ENCODE measurements at regions not wholly inside any gene's neighbourhood (a gene's known extent, or its start where the extent isn't known, plus 50 kb on each side); places are given as distances from the start of the nearest gene placed in this dataset.

DNA sequence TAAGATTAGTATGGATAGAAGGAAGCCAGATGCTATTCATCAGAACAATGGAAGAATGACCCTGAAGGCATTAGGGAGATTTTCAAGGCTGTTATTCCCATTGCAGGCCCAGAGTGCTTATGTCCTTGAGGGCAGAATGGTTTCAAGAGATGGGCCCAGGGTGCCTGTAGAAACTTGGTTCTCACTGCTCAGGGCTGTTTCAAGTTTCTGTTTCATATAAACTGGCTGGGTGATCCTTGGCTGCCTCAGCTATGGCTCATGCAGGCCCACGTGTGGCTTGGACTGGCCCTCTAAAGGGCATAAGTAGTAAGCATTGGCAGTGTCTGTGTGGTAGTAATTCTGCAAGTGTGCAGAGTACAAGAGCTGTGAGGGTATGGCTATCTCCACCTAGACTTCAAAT lies 540.9 kb upstream of the MAN1A1 start:
- Mint-ChIP-seq H3K27ac (ENCODE audit: unreplicated experiment) (no peak overlapping the region), H3K4me3 (ENCODE audit: unreplicated experiment) (no peak overlapping the region), H3K9me3 (ENCODE audit: unreplicated experiment) (no peaks in the 10 kb centered on the region), H3K36me3 (ENCODE audit: low read depth, unreplicated experiment) (no peaks in the 10 kb centered on the region), H3K4me1 (ENCODE audit: unreplicated experiment) (peaks cover 2% of the 10 kb centered on the region), H3K27me3 (ENCODE audit: unreplicated experiment) (peaks cover 1% of the 10 kb centered on the region)
- no peak for DNase-seq (ENCODE audit: low spot score)
- TF ChIP-seq, protein P1, sequence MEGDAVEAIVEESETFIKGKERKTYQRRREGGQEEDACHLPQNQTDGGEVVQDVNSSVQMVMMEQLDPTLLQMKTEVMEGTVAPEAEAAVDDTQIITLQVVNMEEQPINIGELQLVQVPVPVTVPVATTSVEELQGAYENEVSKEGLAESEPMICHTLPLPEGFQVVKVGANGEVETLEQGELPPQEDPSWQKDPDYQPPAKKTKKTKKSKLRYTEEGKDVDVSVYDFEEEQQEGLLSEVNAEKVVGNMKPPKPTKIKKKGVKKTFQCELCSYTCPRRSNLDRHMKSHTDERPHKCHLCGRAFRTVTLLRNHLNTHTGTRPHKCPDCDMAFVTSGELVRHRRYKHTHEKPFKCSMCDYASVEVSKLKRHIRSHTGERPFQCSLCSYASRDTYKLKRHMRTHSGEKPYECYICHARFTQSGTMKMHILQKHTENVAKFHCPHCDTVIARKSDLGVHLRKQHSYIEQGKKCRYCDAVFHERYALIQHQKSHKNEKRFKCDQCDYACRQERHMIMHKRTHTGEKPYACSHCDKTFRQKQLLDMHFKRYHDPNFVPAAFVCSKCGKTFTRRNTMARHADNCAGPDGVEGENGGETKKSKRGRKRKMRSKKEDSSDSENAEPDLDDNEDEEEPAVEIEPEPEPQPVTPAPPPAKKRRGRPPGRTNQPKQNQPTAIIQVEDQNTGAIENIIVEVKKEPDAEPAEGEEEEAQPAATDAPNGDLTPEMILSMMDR (IDR thresholded peaks at IDR 0.05; ENCODE audit: unreplicated experiment) = no peak

DNA sequence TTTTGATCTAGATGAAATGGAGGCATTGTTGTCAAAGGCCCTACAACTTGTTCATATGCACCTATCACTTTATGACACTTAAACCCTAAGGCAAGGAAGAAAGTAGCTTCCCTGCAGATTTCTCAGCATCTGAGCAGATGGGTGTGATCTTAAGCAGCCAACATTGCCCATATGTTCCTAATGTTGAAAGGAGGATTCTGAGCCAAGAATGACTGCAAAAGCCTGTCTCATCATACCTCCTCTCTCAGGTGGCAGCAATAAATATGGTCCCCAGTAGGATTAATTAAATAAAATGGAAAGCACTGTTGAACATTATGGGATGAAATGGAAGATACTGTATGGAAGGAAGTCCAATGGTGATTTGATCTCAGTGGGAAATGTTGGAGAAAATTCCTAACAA lies 538.1 kb upstream of the MAN1A1 start:
- DNase-seq (ENCODE audit: low spot score) = no peak
- Mint-ChIP-seq H3K9me3 (ENCODE audit: unreplicated experiment) (no peaks in the 10 kb centered on the region), H3K4me1 (ENCODE audit: unreplicated experiment) (no peaks in the 10 kb centered on the region), H3K27ac (ENCODE audit: unreplicated experiment) (no peak overlapping the region), H3K4me3 (ENCODE audit: unreplicated experiment) (no peak overlapping the region), H3K36me3 (ENCODE audit: low read depth, unreplicated experiment) (no peaks in the 10 kb centered on the region), H3K27me3 (ENCODE audit: unreplicated experiment) (no peaks in the 10 kb centered on the region)
- TF ChIP-seq, protein P1 (IDR thresholded peaks at IDR 0.05; ENCODE audit: unreplicated experiment) = no peak

DNA sequence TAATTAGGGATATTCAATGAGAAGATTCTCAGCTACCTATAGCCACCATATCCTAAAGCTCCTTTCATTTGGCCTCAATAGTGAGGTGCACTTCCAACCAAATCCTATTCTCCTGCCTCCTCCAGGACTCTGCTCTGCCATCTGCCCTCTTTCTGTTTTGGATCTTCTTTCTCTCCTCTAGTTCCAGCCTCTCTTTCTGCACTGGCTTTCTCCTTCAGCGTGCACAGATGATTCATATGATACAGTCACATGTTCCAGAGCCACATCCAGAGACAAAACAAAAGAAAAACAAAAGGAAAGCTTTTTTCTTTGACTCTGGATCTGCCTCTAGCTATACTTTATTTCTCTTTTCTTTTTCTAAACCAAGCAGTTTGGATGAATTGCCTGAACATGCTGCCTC lies 531.9 kb upstream of the MAN1A1 start:
- Mint-ChIP-seq H3K27ac (ENCODE audit: unreplicated experiment) (no peak overlapping the region), H3K4me3 (ENCODE audit: unreplicated experiment) (no peak overlapping the region), H3K4me1 (ENCODE audit: unreplicated experiment) (no peaks in the 10 kb centered on the region), H3K36me3 (ENCODE audit: low read depth, unreplicated experiment) (no peaks in the 10 kb centered on the region), H3K27me3 (ENCODE audit: unreplicated experiment) (no peaks in the 10 kb centered on the region), H3K9me3 (ENCODE audit: unreplicated experiment) (no peaks in the 10 kb centered on the region)
- TF ChIP-seq, protein P1 (IDR thresholded peaks at IDR 0.05; ENCODE audit: unreplicated experiment) = no peak
- no peak for DNase-seq (ENCODE audit: low spot score)

DNA sequence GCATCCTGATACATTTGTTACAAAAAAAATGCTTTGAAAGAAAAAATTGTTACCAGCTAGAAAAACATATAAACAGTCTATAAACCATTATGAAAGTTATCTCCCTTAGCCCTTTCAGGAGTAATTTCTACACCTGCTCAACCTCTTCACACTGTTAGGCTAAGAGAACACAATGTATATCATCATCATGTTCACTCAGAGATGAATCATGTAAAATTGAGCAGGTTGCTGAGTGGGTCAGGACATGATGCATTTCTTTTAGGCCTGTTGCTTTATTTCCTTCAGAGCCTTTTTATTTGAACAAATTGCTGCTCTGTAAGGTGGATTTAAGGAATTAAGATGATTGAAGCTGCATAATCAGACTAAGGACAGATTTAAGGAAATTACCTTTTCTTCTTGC lies 531.3 kb upstream of the MAN1A1 start:
- no peak overlapping the region for H3K4me3 Mint-ChIP-seq (ENCODE audit: unreplicated experiment)
- no peaks in the 10 kb centered on the region for H3K36me3 Mint-ChIP-seq (ENCODE audit: low read depth, unreplicated experiment)

DNA sequence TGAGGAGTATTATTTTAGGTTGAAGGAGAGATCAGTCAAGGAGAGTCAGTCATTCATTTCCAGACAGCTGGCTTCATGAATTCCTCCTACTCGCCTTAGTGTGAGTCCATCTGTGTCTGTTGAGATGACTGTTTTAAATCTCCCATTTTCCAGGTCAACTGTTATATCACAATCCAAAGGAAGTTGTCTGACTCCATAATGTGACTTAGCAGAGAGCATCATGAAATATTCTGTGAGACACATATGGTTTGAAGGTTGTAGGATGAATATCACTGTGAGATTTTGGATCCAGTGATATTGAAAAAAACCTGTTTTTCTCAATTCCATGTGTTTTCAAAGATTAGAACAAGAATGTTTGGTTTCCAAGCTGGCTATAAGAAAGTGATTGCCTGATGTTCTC lies 530.2 kb upstream of the MAN1A1 start:
- H3K27ac Mint-ChIP-seq (ENCODE audit: unreplicated experiment) = no peak overlapping the region
- no peak for DNase-seq (ENCODE audit: low spot score)
- H3K9me3 Mint-ChIP-seq (ENCODE audit: unreplicated experiment) = no peaks in the 10 kb centered on the region
- H3K36me3 Mint-ChIP-seq (ENCODE audit: low read depth, unreplicated experiment) = no peaks in the 10 kb centered on the region
- no peaks in the 10 kb centered on the region for H3K4me1 Mint-ChIP-seq (ENCODE audit: unreplicated experiment)
- H3K4me3 Mint-ChIP-seq (ENCODE audit: unreplicated experiment) = no peak overlapping the region
- TF ChIP-seq, protein P1 (IDR thresholded peaks at IDR 0.05; ENCODE audit: unreplicated experiment) = no peak
- H3K27me3 Mint-ChIP-seq (ENCODE audit: unreplicated experiment) = no peaks in the 10 kb centered on the region

More for the DNA sequence above, 531.3 kb upstream of the MAN1A1 start:
- Mint-ChIP-seq H3K27me3 (ENCODE audit: unreplicated experiment) (no peaks in the 10 kb centered on the region), H3K9me3 (ENCODE audit: unreplicated experiment) (no peaks in the 10 kb centered on the region), H3K4me1 (ENCODE audit: unreplicated experiment) (no peaks in the 10 kb centered on the region), H3K27ac (ENCODE audit: unreplicated experiment) (no peak overlapping the region)
- DNase-seq (ENCODE audit: low spot score) = no peak
- TF ChIP-seq, protein P1 (IDR thresholded peaks at IDR 0.05; ENCODE audit: unreplicated experiment) = no peak

All from endothelial cell (in vitro differentiated cells).